DND-41 (cell line): ENCODE measurements at regions not wholly inside any gene's neighbourhood (a gene's known extent, or its start where the extent isn't known, plus 50 kb on each side); places are given as distances from the start of the nearest gene placed in this dataset.
"Not testable (repeated sequence)": the region's sequence is repeated elsewhere in the genome, so short reads cannot be mapped to it uniquely, and the experiment has no call there.

Source experiments
- ATAC-seq: fragments of 200-7000 bp; cut with Tn5 transposase; 3 replicates; pipeline ENCODE4 v1.9.1; 2021; ENCODE audit warnings: low read depth; ENCODE audit not compliant: insufficient read depth
- DNase-seq: peaks from one replicate; pipeline ENCODE4 v3.0.0-alpha.2; 2020
- H2AFZ ChIP-seq: 2 replicates; pipeline ENCODE4 v1.6.0; 2012; ENCODE audit warnings: low read depth, low read length
- H3K27ac ChIP-seq: 2 replicates; pipeline ENCODE4 v1.5.1; 2012; ENCODE audit warnings: low read length, inconsistent platforms
- H3K27me3 ChIP-seq: fragments of 200-600 bp; sonication (generic); 2 replicates; pipeline ENCODE4 v1.6.0; 2012; ENCODE audit warnings: low read length, mild to moderate bottlenecking, inconsistent platforms; ENCODE audit not compliant: insufficient read depth, poor library complexity
- H3K36me3 ChIP-seq: 2 replicates; pipeline ENCODE4 v1.5.1; 2012; ENCODE audit warnings: low read length, inconsistent platforms; ENCODE audit not compliant: insufficient read depth
- H3K4me1 ChIP-seq: 2 replicates; pipeline ENCODE4 v1.5.1; 2012; ENCODE audit warnings: mild to moderate bottlenecking, low read length; ENCODE audit not compliant: insufficient read depth
- H3K4me2 ChIP-seq: 2 replicates; pipeline ENCODE4 v1.6.0; 2012; ENCODE audit warnings: mild to moderate bottlenecking, moderate library complexity, low read length, inconsistent platforms; ENCODE audit not compliant: insufficient read depth
- H3K4me3 ChIP-seq, 2 experiments: fragments of 200-600 bp in 1 of 2; shearing (Covaris generic) in 1 of 2; 2 replicates each; pipeline ENCODE4 v1.5.1; 2012 to 2016; ENCODE audit warnings: inconsistent platforms in 2 of 2, low read length in 2 of 2, mild to moderate bottlenecking in 2 of 2, low read depth in 1 of 2, moderate library complexity in 1 of 2
- H3K79me2 ChIP-seq: 2 replicates; pipeline ENCODE4 v1.6.0; 2012; ENCODE audit warnings: low read length, inconsistent platforms; ENCODE audit not compliant: insufficient read depth
- H3K9ac ChIP-seq: 2 replicates; pipeline ENCODE4 v1.6.0; 2012; ENCODE audit warnings: low read depth, mild to moderate bottlenecking, inconsistent platforms, low read length, moderate library complexity
- H3K9me3 ChIP-seq: 2 replicates; pipeline ENCODE4 v1.5.1; 2012; ENCODE audit warnings: low read length, moderate library complexity, mild to moderate bottlenecking, inconsistent platforms; ENCODE audit not compliant: insufficient read depth, severe bottlenecking
- H4K20me1 ChIP-seq: 2 replicates; pipeline ENCODE4 v1.6.0; 2012; ENCODE audit warnings: low read length; ENCODE audit not compliant: insufficient read depth
- EZH2 ChIP-seq: IDR thresholded peaks from 3 replicates; pipeline ENCODE4 v1.6.1; 2012; ENCODE audit warnings: borderline replicate concordance, low read depth, mild to moderate bottlenecking, moderate library complexity, low read length, inconsistent platforms; ENCODE audit not compliant: severe bottlenecking
- TF ChIP-seq, protein P1 (sequence below): IDR thresholded peaks from 2 replicates; pipeline ENCODE4 v1.5.1; 2012; ENCODE audit warnings: borderline replicate concordance, low read length, moderate library complexity, mild to moderate bottlenecking; ENCODE audit not compliant: poor library complexity, severe bottlenecking; ENCODE audit errors: extremely low read depth

DNA sequence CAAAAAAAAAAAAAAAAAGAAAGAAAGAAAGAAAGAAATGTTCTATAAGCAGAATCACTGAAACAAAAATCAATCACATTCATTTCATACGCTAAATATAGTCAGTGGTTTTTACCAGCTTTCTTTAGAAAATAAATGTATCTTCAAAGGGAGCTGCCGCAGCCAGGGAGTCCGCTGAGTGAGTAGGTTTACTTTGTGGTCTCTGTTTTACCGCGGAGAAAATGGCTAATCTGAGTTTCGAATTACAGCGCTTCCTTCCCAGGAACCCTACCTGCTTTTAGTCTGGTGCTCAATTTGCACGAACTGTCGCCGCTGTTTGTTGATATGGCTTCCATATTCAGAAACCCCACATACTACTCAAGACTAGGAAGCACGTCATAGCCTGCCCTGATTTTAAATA, 102.4 kb downstream of the TFAP2A start:
- Histone ChIP-seq H2AFZ (no peak overlapping the region), H3K4me2 (no peak overlapping the region), H3K9ac (no peak overlapping the region), H3K9me3 (no peaks in the 10 kb centered on the region), H3K79me2 (no peaks in the 10 kb centered on the region), H3K4me1 (no peaks in the 10 kb centered on the region), H3K27ac (no peak overlapping the region), H4K20me1 (no peaks in the 10 kb centered on the region), H3K36me3 (no peaks in the 10 kb centered on the region), H3K27me3 (no peaks in the 10 kb centered on the region), H3K4me3 (no peak overlapping the region)
- no peak for TF ChIP-seq EZH2
- DNase-seq (no peak), ATAC-seq (no peak)

DNA sequence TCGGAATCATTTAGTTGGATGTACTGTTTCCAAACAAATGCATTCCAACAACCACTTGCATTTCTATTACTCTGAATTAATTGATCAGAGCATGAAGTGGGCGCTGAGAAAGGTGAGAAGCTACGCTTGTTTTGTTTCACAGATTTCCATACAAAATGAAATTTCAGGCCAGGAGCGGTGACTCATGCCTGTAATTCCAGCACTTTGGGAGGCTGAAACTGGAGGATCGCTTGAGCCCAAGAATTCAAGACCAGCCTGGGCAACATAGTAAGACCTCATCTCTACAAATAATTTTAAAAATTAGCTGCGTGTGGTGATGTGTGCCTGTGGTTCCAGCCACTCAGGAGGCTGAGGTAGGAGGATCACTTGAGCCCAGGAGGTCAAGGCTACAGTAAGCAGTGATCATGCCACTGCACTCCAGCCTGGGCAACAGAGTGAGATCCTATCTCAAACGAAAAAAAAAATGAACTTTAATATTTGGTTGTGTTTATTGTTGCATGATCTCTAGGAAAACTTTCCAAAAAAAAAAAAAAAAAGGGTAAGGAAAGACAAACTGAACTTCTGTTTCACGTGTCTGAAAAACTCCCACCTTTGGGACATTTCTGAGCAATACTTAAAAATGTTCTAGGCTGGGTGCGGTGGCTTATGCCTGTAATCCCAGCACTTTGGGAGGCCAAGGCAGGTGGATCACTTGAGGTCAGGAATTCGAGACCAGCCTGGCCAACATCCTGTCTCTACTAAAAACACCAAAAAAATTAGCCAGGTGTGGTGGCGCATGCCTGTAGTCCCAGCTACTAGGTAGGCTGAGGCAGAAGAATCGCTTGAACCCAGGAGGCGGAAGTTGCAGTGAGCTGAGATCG, 103.1 kb downstream of the TFAP2A start:
- not testable (repeated sequence) for H3K4me3 ChIP-seq, H3K4me2 ChIP-seq, H3K4me1 ChIP-seq, H3K9me3 ChIP-seq, H3K27me3 ChIP-seq, H3K79me2 ChIP-seq, DNase-seq, H3K9ac ChIP-seq, H3K27ac ChIP-seq, ATAC-seq, H3K36me3 ChIP-seq, H2AFZ ChIP-seq, H4K20me1 ChIP-seq

DNA sequence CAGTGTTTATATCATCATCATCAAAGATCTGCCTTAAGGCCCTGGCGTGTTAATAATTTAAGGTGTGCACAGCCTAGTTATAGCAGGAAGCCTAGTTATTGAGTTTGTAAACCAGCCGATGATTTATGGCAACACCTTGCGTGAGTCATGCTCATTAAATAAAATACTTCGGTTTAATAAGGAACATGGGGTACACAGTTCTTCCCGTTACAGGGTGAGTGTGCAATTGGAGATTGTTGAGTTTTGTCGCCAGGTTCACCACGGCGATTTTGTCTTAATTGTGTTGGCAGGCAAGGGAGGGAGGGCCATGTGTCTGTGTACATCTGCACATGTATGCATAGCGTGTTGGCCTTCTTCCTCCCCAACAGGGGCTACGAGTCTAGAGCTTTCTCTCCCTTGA, 104.0 kb downstream of the TFAP2A start:
- Histone ChIP-seq H3K4me1 (no peaks in the 10 kb centered on the region), H3K9me3 (no peaks in the 10 kb centered on the region), H3K36me3 (no peaks in the 10 kb centered on the region), H2AFZ (no peak overlapping the region), H3K27ac (no peak overlapping the region), H3K27me3 (no peaks in the 10 kb centered on the region), H3K4me2 (no peak overlapping the region), H4K20me1 (no peaks in the 10 kb centered on the region), H3K79me2 (no peaks in the 10 kb centered on the region), H3K9ac (no peak overlapping the region), H3K4me3 (no peak overlapping the region)
- no peak for ATAC-seq
- no peak for DNase-seq
- TF ChIP-seq EZH2 = no peak
- TF ChIP-seq, protein P1, sequence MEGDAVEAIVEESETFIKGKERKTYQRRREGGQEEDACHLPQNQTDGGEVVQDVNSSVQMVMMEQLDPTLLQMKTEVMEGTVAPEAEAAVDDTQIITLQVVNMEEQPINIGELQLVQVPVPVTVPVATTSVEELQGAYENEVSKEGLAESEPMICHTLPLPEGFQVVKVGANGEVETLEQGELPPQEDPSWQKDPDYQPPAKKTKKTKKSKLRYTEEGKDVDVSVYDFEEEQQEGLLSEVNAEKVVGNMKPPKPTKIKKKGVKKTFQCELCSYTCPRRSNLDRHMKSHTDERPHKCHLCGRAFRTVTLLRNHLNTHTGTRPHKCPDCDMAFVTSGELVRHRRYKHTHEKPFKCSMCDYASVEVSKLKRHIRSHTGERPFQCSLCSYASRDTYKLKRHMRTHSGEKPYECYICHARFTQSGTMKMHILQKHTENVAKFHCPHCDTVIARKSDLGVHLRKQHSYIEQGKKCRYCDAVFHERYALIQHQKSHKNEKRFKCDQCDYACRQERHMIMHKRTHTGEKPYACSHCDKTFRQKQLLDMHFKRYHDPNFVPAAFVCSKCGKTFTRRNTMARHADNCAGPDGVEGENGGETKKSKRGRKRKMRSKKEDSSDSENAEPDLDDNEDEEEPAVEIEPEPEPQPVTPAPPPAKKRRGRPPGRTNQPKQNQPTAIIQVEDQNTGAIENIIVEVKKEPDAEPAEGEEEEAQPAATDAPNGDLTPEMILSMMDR = no peak

DNA sequence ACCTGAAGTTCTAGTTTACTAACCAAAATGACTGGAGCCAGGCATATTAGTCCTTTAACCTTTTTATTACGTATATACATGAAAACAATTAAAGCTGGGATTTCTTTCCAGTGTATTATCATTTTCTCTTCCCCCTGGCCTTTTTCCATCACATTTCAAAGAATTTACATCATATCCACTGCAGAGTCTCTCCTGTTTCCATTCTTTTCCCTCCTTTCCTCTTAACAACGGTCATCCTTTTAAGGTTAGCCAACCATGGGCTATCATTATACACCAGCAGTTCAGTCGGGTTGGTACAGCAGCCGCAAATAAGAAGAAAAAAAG, 104.6 kb downstream of the TFAP2A start:
- Histone ChIP-seq H3K27ac (no peak overlapping the region), H3K79me2 (no peaks in the 10 kb centered on the region), H3K9me3 (no peaks in the 10 kb centered on the region), H3K9ac (no peak overlapping the region), H3K4me3 (no peak overlapping the region), H3K4me1 (no peaks in the 10 kb centered on the region), H4K20me1 (no peaks in the 10 kb centered on the region), H3K4me2 (no peak overlapping the region), H3K27me3 (no peaks in the 10 kb centered on the region), H2AFZ (no peak overlapping the region), H3K36me3 (no peaks in the 10 kb centered on the region)
- DNase-seq (no peak), ATAC-seq (no peak)
- TF ChIP-seq EZH2 = no peak
